NB4 (cell line): ENCODE measurements at regions not wholly inside any gene's neighbourhood (a gene's known extent, or its start where the extent isn't known, plus 50 kb on each side); places are given as distances from the start of the nearest gene placed in this dataset.

Experiments
- DNase-seq: peaks from one replicate; pipeline ENCODE4 v3.0.0; 2010; ENCODE audit warnings: low read depth
- H3K4me3 ChIP-seq: one replicate; pipeline ENCODE4 v1.5.1; 2011; ENCODE audit warnings: mild to moderate bottlenecking, low read depth, low read length, moderate library complexity
- MYC ChIP-seq: IDR thresholded peaks from 2 replicates; pipeline ENCODE4 v1.6.1; 2011; ENCODE audit warnings: low read depth, low read length
- POLR2A ChIP-seq: IDR thresholded peaks from 2 replicates; pipeline ENCODE4 v1.6.1; 2011; ENCODE audit warnings: mild to moderate bottlenecking; ENCODE audit not compliant: insufficient read length; ENCODE audit errors: extremely low read depth
- TF ChIP-seq, protein P1 (sequence below): IDR thresholded peaks from one replicate; pipeline ENCODE4 v1.5.1; 2012; ENCODE audit warnings: low read depth, low read length
- TF ChIP-seq, protein P2 (sequence below): IDR thresholded peaks from 2 replicates; pipeline ENCODE4 v1.6.1; 2011; ENCODE audit warnings: low read depth, low read length

DNA sequence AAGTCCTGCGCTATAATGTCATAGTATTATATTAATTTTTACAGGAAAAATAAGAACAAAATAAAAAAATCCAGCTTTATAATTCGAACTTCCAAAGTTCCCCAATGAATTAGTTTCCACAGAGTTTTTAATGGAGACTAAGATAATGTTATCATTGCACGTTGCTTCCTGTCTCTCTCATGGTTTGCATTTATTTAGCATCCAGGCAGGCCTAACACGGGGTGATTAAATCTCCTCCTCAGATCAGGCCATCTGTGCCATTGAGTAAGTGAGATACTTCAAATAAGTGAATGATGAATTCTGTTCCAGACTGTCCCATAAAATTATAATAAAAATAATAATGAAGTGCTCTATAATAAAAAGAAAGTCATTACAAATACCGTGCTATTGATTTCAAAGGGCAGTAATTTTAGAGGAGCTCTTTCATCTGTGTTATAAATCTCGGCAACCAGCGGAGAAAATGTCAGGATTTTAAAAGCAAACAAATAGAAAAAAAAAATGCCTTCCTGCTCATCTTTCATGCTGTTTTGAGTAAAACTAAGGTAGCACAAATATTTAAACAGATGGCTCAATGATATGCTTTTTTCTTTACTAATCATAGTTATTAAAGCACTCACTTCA is 570.6 kb upstream of the ZNF608 start:
- no peak for DNase-seq
- TF ChIP-seq, protein P1, sequence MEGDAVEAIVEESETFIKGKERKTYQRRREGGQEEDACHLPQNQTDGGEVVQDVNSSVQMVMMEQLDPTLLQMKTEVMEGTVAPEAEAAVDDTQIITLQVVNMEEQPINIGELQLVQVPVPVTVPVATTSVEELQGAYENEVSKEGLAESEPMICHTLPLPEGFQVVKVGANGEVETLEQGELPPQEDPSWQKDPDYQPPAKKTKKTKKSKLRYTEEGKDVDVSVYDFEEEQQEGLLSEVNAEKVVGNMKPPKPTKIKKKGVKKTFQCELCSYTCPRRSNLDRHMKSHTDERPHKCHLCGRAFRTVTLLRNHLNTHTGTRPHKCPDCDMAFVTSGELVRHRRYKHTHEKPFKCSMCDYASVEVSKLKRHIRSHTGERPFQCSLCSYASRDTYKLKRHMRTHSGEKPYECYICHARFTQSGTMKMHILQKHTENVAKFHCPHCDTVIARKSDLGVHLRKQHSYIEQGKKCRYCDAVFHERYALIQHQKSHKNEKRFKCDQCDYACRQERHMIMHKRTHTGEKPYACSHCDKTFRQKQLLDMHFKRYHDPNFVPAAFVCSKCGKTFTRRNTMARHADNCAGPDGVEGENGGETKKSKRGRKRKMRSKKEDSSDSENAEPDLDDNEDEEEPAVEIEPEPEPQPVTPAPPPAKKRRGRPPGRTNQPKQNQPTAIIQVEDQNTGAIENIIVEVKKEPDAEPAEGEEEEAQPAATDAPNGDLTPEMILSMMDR, result no peak
- no peak for TF ChIP-seq POLR2A
- TF ChIP-seq, protein P2, sequence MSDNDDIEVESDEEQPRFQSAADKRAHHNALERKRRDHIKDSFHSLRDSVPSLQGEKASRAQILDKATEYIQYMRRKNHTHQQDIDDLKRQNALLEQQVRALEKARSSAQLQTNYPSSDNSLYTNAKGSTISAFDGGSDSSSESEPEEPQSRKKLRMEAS, result no peak
- TF ChIP-seq MYC, result no peak
- no peak overlapping the region for H3K4me3 ChIP-seq

DNA sequence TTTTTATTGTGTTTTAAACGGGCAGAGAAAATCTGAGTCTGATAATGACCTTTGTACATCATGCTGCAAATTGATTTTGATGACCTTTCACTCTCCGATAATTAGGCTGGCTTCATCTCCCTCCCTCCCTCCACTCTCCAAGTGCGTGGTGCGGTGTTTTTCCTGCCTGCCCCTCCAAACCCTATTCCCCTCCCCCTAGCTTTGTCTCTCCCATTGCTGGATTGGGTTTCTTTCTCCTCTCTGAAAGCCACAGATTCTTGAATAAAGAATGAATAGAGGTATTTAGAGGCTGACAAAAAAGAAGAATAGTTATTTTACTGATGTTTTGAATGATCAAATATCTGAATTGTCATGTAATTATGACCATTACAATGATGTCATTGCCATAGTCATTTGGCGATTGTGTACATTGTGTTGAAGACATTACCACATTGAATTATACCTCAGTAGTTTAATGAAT is 571.1 kb upstream of the ZNF608 start:
- no peak for DNase-seq
- TF ChIP-seq POLR2A (no peak), MYC (no peak)
- TF ChIP-seq, protein P1, result no peak
- TF ChIP-seq, protein P2, result no peak
- no peak overlapping the region for H3K4me3 ChIP-seq

DNA sequence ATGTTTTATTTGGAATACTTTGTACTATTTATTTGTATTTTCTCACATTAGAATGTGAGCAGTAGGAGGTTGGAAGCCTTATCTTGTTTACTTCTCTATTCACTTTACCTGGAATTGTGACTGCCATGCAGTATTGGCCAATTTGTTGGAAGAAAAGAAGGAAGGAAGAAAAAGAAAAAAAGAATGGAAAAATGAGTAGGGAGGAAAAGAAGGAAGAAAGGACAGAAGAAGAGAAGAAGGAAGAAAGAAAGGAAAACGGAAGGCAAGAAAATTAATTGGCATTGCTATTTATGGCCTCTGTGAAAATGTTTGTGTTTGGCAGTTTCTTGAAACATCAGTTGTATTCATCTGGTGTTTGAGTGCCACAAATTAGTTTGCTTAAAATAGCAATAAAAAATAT is 575.2 kb upstream of the ZNF608 start:
- TF ChIP-seq POLR2A (no peak), MYC (no peak)
- TF ChIP-seq, protein P2, result no peak
- TF ChIP-seq, protein P1, result no peak
- DNase-seq, result no peak
- H3K4me3 ChIP-seq, result no peak overlapping the region

DNA sequence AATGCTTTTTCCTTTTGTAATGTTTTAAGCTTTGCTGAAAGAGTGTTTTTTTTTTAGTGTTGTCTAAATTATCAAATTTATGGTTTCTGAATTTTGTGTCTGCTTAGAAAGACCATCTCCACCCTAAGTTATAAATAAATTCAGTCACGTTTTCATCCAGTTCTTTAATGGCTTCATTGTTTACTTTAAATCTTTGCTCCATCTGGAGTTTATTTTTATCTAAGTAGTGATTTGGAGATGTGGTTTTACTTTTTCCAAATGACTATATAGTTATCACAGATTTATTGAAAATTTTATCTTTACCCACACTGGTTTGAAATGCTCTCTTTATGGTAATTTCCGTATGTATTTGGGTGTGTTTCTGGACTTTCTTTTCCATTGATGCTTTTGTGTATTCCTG is 577.2 kb upstream of the ZNF608 start:
- no peak for DNase-seq
- no peak for TF ChIP-seq POLR2A
- TF ChIP-seq, protein P1, result no peak
- TF ChIP-seq MYC, result no peak
- TF ChIP-seq, protein P2, result no peak
- H3K4me3 ChIP-seq, result no peak overlapping the region

DNA sequence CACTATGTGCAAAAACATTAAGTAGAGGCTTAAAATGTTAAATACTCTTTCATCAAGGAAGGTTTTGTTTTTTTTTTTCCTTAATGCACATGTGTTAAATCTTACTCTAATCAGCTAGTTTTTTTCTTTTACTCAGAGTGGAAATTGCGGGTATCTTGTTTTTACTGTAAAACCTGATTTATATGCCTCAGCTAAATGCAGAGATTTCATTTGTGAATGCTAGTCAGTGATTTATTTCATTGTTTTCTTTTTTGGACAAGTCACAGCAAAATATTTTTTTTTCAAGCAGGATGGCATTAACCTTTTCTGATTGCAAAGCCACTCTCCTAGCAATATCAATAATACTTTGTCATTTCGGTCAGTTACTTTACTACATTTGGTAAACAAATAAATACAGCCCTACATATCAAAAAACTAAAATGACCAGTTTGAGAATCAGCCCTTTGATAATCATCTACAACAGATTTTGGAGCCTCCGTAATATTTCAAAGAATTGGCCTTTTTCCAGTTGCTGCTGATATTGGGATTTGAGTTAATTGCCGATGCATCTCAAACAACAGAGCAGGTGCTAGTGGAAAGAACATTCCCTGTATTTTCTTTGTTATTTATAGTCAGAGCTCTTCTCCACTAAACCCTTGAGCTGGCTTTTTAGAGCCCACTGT is 579.2 kb upstream of the ZNF608 start:
- TF ChIP-seq MYC (no peak), POLR2A (no peak)
- TF ChIP-seq, protein P1, result no peak
- TF ChIP-seq, protein P2, result no peak
- no peak for DNase-seq
- no peak overlapping the region for H3K4me3 ChIP-seq
